ENCODE measurements at regions not wholly inside any gene's neighbourhood (a gene's known extent, or its start where the extent isn't known, plus 50 kb on each side); places are given as distances from the start of the nearest gene placed in this dataset.
A peak's percentile ranks its signal among the peaks of the same experiment; 100 is the strongest.

DNA sequence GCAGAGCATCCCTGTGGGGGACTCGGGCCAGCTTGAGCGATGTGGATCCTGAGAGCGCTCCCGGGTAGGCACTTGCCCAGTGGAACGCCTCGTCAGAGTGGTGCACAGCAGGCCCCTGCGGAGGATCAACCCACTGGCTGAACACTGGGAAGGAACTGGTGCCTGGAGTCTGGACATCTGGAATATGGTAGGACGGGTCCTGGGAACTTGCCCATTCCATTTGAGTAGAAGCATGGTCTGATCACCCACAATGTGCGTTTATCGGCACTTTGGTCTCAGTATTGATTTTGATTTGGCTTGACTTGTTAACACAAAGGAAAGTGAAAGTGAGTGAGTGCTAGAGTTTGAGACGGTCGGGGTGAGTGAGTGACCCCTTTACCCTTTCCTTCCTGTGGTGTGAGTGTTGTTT, 1336.2 kb upstream of the CHAC2 start:
- Histone ChIP-seq H2BK120ac (ENCODE audit: insufficient read depth, low read length, poor library complexity) (no peak overlapping the region), H3K14ac (ENCODE audit: low read length) (no peak overlapping the region), H3K9me3 (ENCODE audit: insufficient read depth, low read depth, low read length) (no peaks in the 10 kb centered on the region), H2BK5ac (ENCODE audit: low read depth, low read length, poor library complexity) (no peak overlapping the region), H4K8ac (ENCODE audit: low read depth, low read length) (no peak overlapping the region), H4K91ac (ENCODE audit: low read depth, low read length) (no peak overlapping the region), H3K27ac (ENCODE audit: low read depth, low read length) (no peak overlapping the region), H3K18ac (ENCODE audit: low read length) (no peak overlapping the region), H3K9ac (ENCODE audit: low read length) (no peak overlapping the region), H3K4me1 (ENCODE audit: control insufficient read depth in 1 of 2, insufficient read depth in 2 of 2, low read length in 2 of 2) (no peaks in the 10 kb centered on the region), H3K36me3 (ENCODE audit: control insufficient read depth in 1 of 2, insufficient read depth in 2 of 2, low read length in 2 of 2) (no peaks in the 10 kb centered on the region), H2AK5ac (ENCODE audit: low read length) (no peak overlapping the region), H3K4me3 (ENCODE audit: low read depth, low read length) (no peak overlapping the region), H2BK12ac (ENCODE audit: low read length) (no peak overlapping the region), H3K79me2 (ENCODE audit: control insufficient read depth, insufficient read depth, low read length, poor library complexity) (no peaks in the 10 kb centered on the region), H3K23ac (ENCODE audit: low read length) (no peak overlapping the region), H4K12ac (ENCODE audit: low read depth, low read length) (no peak overlapping the region), H3K79me1 (ENCODE audit: low read length) (no peaks in the 10 kb centered on the region), H3K4me2 (ENCODE audit: low read length) (no peak overlapping the region), H2AFZ (ENCODE audit: insufficient read depth, low read length, poor library complexity) (no peak overlapping the region), H3K27me3 (ENCODE audit: insufficient read depth, low read length) (no peaks in the 10 kb centered on the region), H3K4ac (ENCODE audit: low read depth, low read length) (no peak overlapping the region)
- WGBS (ENCODE audit: extremely low coverage, insufficient coverage, insufficient read length): no CpG with 5 or more reads among the region's 12 CpGs
- no peak for DNase-seq

DNA sequence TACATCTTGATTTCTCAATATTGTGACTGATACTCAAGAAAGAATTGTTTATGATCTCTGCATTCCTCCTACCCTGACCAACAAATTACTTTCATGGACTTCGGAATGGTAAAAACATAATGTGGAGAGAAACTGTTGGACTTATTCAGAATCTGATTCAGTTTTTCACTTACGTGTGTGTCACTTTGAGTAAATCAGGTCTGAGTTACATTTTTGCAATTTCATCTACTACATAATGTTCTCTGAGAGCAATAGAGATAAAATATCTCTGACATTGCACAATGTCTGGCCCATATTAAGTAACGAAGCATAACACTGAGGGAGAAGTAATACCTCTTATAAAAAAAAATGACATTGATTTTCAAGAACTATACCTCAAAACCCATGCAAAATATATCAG, 1337.9 kb upstream of the CHAC2 start:
- Histone ChIP-seq H3K27me3 (ENCODE audit: insufficient read depth, low read length) (no peaks in the 10 kb centered on the region), H3K4me2 (ENCODE audit: low read length) (no peak overlapping the region), H2BK12ac (ENCODE audit: low read length) (no peak overlapping the region), H3K27ac (ENCODE audit: low read depth, low read length) (no peak overlapping the region), H3K14ac (ENCODE audit: low read length) (no peak overlapping the region), H2BK5ac (ENCODE audit: low read depth, low read length, poor library complexity) (no peak overlapping the region), H3K4me3 (ENCODE audit: low read depth, low read length) (no peak overlapping the region), H3K4me1 (ENCODE audit: control insufficient read depth in 1 of 2, insufficient read depth in 2 of 2, low read length in 2 of 2) (no peaks in the 10 kb centered on the region), H2AK5ac (ENCODE audit: low read length) (no peak overlapping the region), H4K91ac (ENCODE audit: low read depth, low read length) (no peak overlapping the region), H3K79me1 (ENCODE audit: low read length) (no peaks in the 10 kb centered on the region), H3K9ac (ENCODE audit: low read length) (no peak overlapping the region), H2AFZ (ENCODE audit: insufficient read depth, low read length, poor library complexity) (no peak overlapping the region), H3K4ac (ENCODE audit: low read depth, low read length) (no peak overlapping the region), H3K23ac (ENCODE audit: low read length) (no peak overlapping the region), H4K12ac (ENCODE audit: low read depth, low read length) (no peak overlapping the region), H4K8ac (ENCODE audit: low read depth, low read length) (no peak overlapping the region), H3K18ac (ENCODE audit: low read length) (no peak overlapping the region), H3K79me2 (ENCODE audit: control insufficient read depth, insufficient read depth, low read length, poor library complexity) (no peaks in the 10 kb centered on the region), H2BK120ac (ENCODE audit: insufficient read depth, low read length, poor library complexity) (no peak overlapping the region), H3K36me3 (ENCODE audit: control insufficient read depth in 1 of 2, insufficient read depth in 2 of 2, low read length in 2 of 2) (no peaks in the 10 kb centered on the region), H3K9me3 (ENCODE audit: insufficient read depth, low read depth, low read length) (no peaks in the 10 kb centered on the region)
- DNase-seq: peak in 1 of 2 donors; percentile 54
- no CpG with 5 or more reads among the region's 3 CpGs for WGBS (ENCODE audit: extremely low coverage, insufficient coverage, insufficient read length)

DNA sequence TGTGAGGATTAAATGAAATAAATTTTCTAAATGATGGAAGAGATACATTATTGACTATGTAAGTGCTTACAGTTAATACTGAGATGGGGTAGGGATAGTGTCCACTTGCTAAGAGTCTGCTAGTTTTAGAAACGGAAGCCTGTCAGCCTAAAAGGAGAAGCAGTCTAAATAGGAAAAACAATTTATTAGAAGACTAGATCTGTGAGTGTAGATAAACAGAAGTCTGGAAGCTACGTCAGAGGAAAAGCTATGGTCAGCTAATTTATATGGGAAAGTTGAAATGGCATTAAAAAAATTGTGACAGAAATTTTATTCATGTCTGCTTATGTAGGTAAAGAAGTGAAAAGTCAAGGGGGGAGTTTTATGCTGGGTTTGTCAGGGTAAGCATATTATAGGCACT, 1338.4 kb upstream of the CHAC2 start:
- H3K14ac ChIP-seq (ENCODE audit: low read length): no peak overlapping the region
- H3K9me3 ChIP-seq (ENCODE audit: insufficient read depth, low read depth, low read length): no peaks in the 10 kb centered on the region
- no peaks in the 10 kb centered on the region for H3K36me3 ChIP-seq (ENCODE audit: control insufficient read depth in 1 of 2, insufficient read depth in 2 of 2, low read length in 2 of 2)
- no peak overlapping the region for H4K12ac ChIP-seq (ENCODE audit: low read depth, low read length)
- no peak overlapping the region for H2BK12ac ChIP-seq (ENCODE audit: low read length)
- H3K27me3 ChIP-seq (ENCODE audit: insufficient read depth, low read length): no peaks in the 10 kb centered on the region
- H3K18ac ChIP-seq (ENCODE audit: low read length): no peak overlapping the region
- H2BK120ac ChIP-seq (ENCODE audit: insufficient read depth, low read length, poor library complexity): no peak overlapping the region
- H2AFZ ChIP-seq (ENCODE audit: insufficient read depth, low read length, poor library complexity): no peak overlapping the region
- no peaks in the 10 kb centered on the region for H3K79me2 ChIP-seq (ENCODE audit: control insufficient read depth, insufficient read depth, low read length, poor library complexity)
- H3K4ac ChIP-seq (ENCODE audit: low read depth, low read length): no peak overlapping the region
- H4K8ac ChIP-seq (ENCODE audit: low read depth, low read length): no peak overlapping the region
- no peak overlapping the region for H3K4me3 ChIP-seq (ENCODE audit: low read depth, low read length)
- H4K91ac ChIP-seq (ENCODE audit: low read depth, low read length): no peak overlapping the region
- no peak overlapping the region for H2BK5ac ChIP-seq (ENCODE audit: low read depth, low read length, poor library complexity)
- no peaks in the 10 kb centered on the region for H3K4me1 ChIP-seq (ENCODE audit: control insufficient read depth in 1 of 2, insufficient read depth in 2 of 2, low read length in 2 of 2)
- no peak overlapping the region for H3K4me2 ChIP-seq (ENCODE audit: low read length)
- no peak overlapping the region for H3K23ac ChIP-seq (ENCODE audit: low read length)
- no peak overlapping the region for H3K27ac ChIP-seq (ENCODE audit: low read depth, low read length)
- no peaks in the 10 kb centered on the region for H3K79me1 ChIP-seq (ENCODE audit: low read length)
- H2AK5ac ChIP-seq (ENCODE audit: low read length): no peak overlapping the region
- no peak for DNase-seq
- H3K9ac ChIP-seq (ENCODE audit: low read length): no peak overlapping the region
- no CpG with 5 or more reads among the region's 2 CpGs for WGBS (ENCODE audit: extremely low coverage, insufficient coverage, insufficient read length)

DNA sequence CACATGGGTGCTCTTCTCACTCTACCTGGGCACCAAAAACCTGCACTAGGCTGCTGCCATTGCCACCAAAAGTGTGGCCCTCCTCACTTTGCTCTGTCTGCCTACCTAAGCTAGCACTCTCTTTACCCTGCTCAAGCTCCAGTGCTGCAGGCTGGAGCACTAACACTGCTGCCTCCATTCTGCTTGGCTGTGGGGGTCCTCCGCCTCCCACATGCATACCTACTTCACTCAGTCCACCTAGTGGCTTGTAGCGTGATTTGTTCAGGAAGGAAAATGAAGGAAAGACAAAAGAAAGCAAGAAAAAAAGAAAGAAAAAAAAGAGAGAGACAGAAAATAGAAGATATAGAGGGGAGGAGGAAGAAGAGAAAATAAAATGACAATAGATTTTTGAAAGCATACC, 1339.4 kb upstream of the CHAC2 start:
- H3K4me3 ChIP-seq (ENCODE audit: low read depth, low read length): no peak overlapping the region
- no peak for DNase-seq
- H4K12ac ChIP-seq (ENCODE audit: low read depth, low read length): no peak overlapping the region
- no peak overlapping the region for H3K18ac ChIP-seq (ENCODE audit: low read length)
- H3K4me1 ChIP-seq (ENCODE audit: control insufficient read depth in 1 of 2, insufficient read depth in 2 of 2, low read length in 2 of 2): no peaks in the 10 kb centered on the region
- H3K79me2 ChIP-seq (ENCODE audit: control insufficient read depth, insufficient read depth, low read length, poor library complexity): no peaks in the 10 kb centered on the region
- H3K9me3 ChIP-seq (ENCODE audit: insufficient read depth, low read depth, low read length): no peaks in the 10 kb centered on the region
- no peaks in the 10 kb centered on the region for H3K36me3 ChIP-seq (ENCODE audit: control insufficient read depth in 1 of 2, insufficient read depth in 2 of 2, low read length in 2 of 2)
- H2BK5ac ChIP-seq (ENCODE audit: low read depth, low read length, poor library complexity): no peak overlapping the region
- no peak overlapping the region for H4K91ac ChIP-seq (ENCODE audit: low read depth, low read length)
- no peak overlapping the region for H2AFZ ChIP-seq (ENCODE audit: insufficient read depth, low read length, poor library complexity)
- no peak overlapping the region for H3K4me2 ChIP-seq (ENCODE audit: low read length)
- no peak overlapping the region for H3K14ac ChIP-seq (ENCODE audit: low read length)
- H4K8ac ChIP-seq (ENCODE audit: low read depth, low read length): no peak overlapping the region
- no peak overlapping the region for H3K4ac ChIP-seq (ENCODE audit: low read depth, low read length)
- H3K23ac ChIP-seq (ENCODE audit: low read length): no peak overlapping the region
- H2BK120ac ChIP-seq (ENCODE audit: insufficient read depth, low read length, poor library complexity): no peak overlapping the region
- no peak overlapping the region for H2AK5ac ChIP-seq (ENCODE audit: low read length)
- no peak overlapping the region for H3K9ac ChIP-seq (ENCODE audit: low read length)
- WGBS (ENCODE audit: extremely low coverage, insufficient coverage, insufficient read length): no CpG with 5 or more reads among the region's 2 CpGs
- H3K27me3 ChIP-seq (ENCODE audit: insufficient read depth, low read length): no peaks in the 10 kb centered on the region
- no peak overlapping the region for H3K27ac ChIP-seq (ENCODE audit: low read depth, low read length)
- no peak overlapping the region for H2BK12ac ChIP-seq (ENCODE audit: low read length)
- H3K79me1 ChIP-seq (ENCODE audit: low read length): no peaks in the 10 kb centered on the region

Measured in trophoblast cell (in vitro differentiated cells and primary cell).